GM12873 (cell line): ENCODE measurements at regions not wholly inside any gene's neighbourhood (a gene's known extent, or its start where the extent isn't known, plus 50 kb on each side); places are given as distances from the start of the nearest gene placed in this dataset.

Experiments
- CTCF ChIP-seq: IDR thresholded peaks from 2 replicates; pipeline ENCODE4 v1.5.1; 2012; ENCODE audit warnings: low read depth, mild to moderate bottlenecking, moderate library complexity, low read length, control low read depth; ENCODE audit not compliant: insufficient read depth; ENCODE audit errors: missing control alignments

- TF ChIP-seq CTCF: no peak
These were observed 298.6 kb upstream of the ADAMTS5 start for GRCh38 chr21:27265492-27265891.

GRCh38 chr21:27261676-27262075 lies 294.8 kb upstream of the ADAMTS5 start:
- no peak for TF ChIP-seq CTCF

- TF ChIP-seq CTCF: no peak
These were observed 293.8 kb upstream of the ADAMTS5 start for GRCh38 chr21:27260728-27261127.

GRCh38 chr21:27258742-27259448 lies 292.0 kb upstream of the ADAMTS5 start:
- TF ChIP-seq CTCF: no peak

- no peak for TF ChIP-seq CTCF
These were observed 291.1 kb upstream of the ADAMTS5 start for GRCh38 chr21:27257908-27258556.

GRCh38 chr21:27257226-27257625 lies 290.3 kb upstream of the ADAMTS5 start:
- TF ChIP-seq CTCF: no peak

- no peak for TF ChIP-seq CTCF
These were observed 284.9 kb upstream of the ADAMTS5 start for GRCh38 chr21:27251752-27252151.
